ENCODE measurements at regions not wholly inside any gene's neighbourhood (a gene's known extent, or its start where the extent isn't known, plus 50 kb on each side); places are given as distances from the start of the nearest gene placed in this dataset.
"Not testable (repeated sequence)": the region's sequence is repeated elsewhere in the genome, so short reads cannot be mapped to it uniquely, and the experiment has no call there.

- Histone ChIP-seq H3K36me3 (no peaks in the 10 kb centered on the region), H3K4me3 (no peak overlapping the region), H3K4me1 (no peaks in the 10 kb centered on the region), H3K9me3 (peaks cover 0 to 11% (median 0%) of the 10 kb centered on the region in 12 donors), H3K27me3 (no peaks in the 10 kb centered on the region), H3K27ac (no peak overlapping the region)
- WGBS, 4 donors: 73 to 85% (median 80%) methylated on average over 2 of the region's 2 CpGs
- DNase-seq (no peak), ATAC-seq (no peak)
- intact Hi-C loops (cut with DNase I): loop anchor here in 1 of 10 donors (10.0 kb wide), 1 partner anchor 57 kb away; no protein-coding TSS in a partner anchor
- TF ChIP-seq POLR2A (IDR thresholded peaks at IDR 0.05) (no peak), CTCF (IDR thresholded peaks at IDR 0.05) (no peak)
Observed at GRCh38 chr21:20292280-20292679, 705.9 kb upstream of the NCAM2 start.

GRCh38 chr21:20292854-20293253 is 705.4 kb upstream of the NCAM2 start:
- peaks cover 0 to 11% (median 0%) of the 10 kb centered on the region in 12 donors for H3K9me3 ChIP-seq
- H3K4me1 ChIP-seq, H3K27ac ChIP-seq, H3K4me3 ChIP-seq, H3K36me3 ChIP-seq, DNase-seq, H3K27me3 ChIP-seq, ATAC-seq: not testable (repeated sequence)
- intact Hi-C loops (cut with DNase I): loop anchor here in 1 of 10 donors (10.0 kb wide), 1 partner anchor 58 kb away; no protein-coding TSS in a partner anchor
- 68 to 76% (median 75%) methylated on average over 5 of the region's 5 CpGs for WGBS, 4 donors

GRCh38 chr21:20301395-20301794 is 696.8 kb upstream of the NCAM2 start:
- no peaks in the 10 kb centered on the region for H3K9me3 ChIP-seq
- H3K27me3 ChIP-seq: no peaks in the 10 kb centered on the region
- no peak overlapping the region for H3K27ac ChIP-seq
- H3K4me1 ChIP-seq: no peaks in the 10 kb centered on the region
- TF ChIP-seq POLR2A (IDR thresholded peaks at IDR 0.05): no peak
- TF ChIP-seq CTCF (IDR thresholded peaks at IDR 0.05): no peak
- DNase-seq: no peak
- WGBS, 4 donors: 42 to 61% (median 58%) methylated on average over 1 of the region's 1 CpG
- ATAC-seq: no peak
- intact Hi-C loops (cut with DNase I): no loop called here
- no peaks in the 10 kb centered on the region for H3K36me3 ChIP-seq
- no peak overlapping the region for H3K4me3 ChIP-seq

- no peak for TF ChIP-seq POLR2A (IDR thresholded peaks at IDR 0.05)
- no peak for TF ChIP-seq CTCF (IDR thresholded peaks at IDR 0.05)
- Histone ChIP-seq H3K27ac (no peak overlapping the region), H3K4me1 (no peaks in the 10 kb centered on the region), H3K9me3 (no peaks in the 10 kb centered on the region), H3K36me3 (no peaks in the 10 kb centered on the region), H3K27me3 (no peaks in the 10 kb centered on the region), H3K4me3 (no peak overlapping the region)
- no peak for ATAC-seq
- intact Hi-C loops (cut with DNase I): no loop called here
- 44 to 81% (median 68%) methylated on average over 6 of the region's 6 CpGs for WGBS, 4 donors
- no peak for DNase-seq
Observed at GRCh38 chr21:20302084-20302483, 696.1 kb upstream of the NCAM2 start.

- intact Hi-C loops (cut with DNase I): no loop called here
- whole genome bisulfite sequencing, 4 donors: 66 to 78% (median 72%) methylated on average over 3 of the region's 3 CpGs
- Histone ChIP-seq H3K27ac (no peak overlapping the region), H3K4me3 (no peak overlapping the region), H3K4me1 (no peaks in the 10 kb centered on the region), H3K27me3 (no peaks in the 10 kb centered on the region), H3K36me3 (no peaks in the 10 kb centered on the region), H3K9me3 (no peaks in the 10 kb centered on the region)
- no peak for ATAC-seq
- TF ChIP-seq CTCF (IDR thresholded peaks at IDR 0.05) (no peak), POLR2A (IDR thresholded peaks at IDR 0.05) (no peak)
- DNase-seq: no peak
Observed at GRCh38 chr21:20306836-20307235, 691.4 kb upstream of the NCAM2 start.

All from heart left ventricle (tissue), 16 donors.